ENCODE measurements at regions not wholly inside any gene's neighbourhood (a gene's known extent, or its start where the extent isn't known, plus 50 kb on each side); places are given as distances from the start of the nearest gene placed in this dataset.
"Not testable (repeated sequence)": the region's sequence is repeated elsewhere in the genome, so short reads cannot be mapped to it uniquely, and the experiment has no call there.

DNA sequence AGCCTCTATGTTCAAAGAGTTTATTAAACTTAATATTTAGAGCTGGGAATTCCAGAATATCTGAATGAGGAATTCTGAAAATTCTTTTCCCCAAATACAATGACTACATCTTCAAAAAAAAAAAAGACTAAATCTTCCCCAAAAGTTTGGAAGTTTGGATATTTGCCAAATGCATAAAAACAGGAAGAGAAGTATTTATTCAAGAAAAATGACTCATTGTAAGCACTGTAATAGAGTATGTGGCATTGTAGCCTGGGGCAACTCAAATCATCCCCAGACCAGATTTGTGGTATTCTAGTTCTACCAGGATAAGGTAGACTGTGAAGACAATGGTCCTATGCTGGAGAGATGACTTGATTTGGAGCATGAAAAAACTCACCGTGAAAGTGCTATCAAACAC lies 78.5 kb upstream of the PDHA2 start:
- no peak overlapping the region for H3K4me3 ChIP-seq (ENCODE audit: low read length)
- H3K79me2 ChIP-seq (replicated peaks; ENCODE audit: insufficient read depth, low read length): no peaks in the 10 kb centered on the region
- no peak overlapping the region for H3K9ac ChIP-seq (ENCODE audit: low read length)
- H3K9me3 ChIP-seq (ENCODE audit: low read length): no peaks in the 10 kb centered on the region
- no peaks in the 10 kb centered on the region for H3K9me2 ChIP-seq (ENCODE audit: insufficient read depth, low read length)
- TF ChIP-seq RAD21 (conservative IDR thresholded peaks at IDR 0.05) (no peak), TAF1 (IDR thresholded peaks at IDR 0.05; ENCODE audit: low read depth) (no peak), SMC3 (conservative IDR thresholded peaks at IDR 0.05; ENCODE audit: poor library complexity) (no peak), EP300 (conservative IDR thresholded peaks at IDR 0.05; ENCODE audit: poor library complexity, severe bottlenecking) (no peak)
- TF ChIP-seq, protein P1, sequence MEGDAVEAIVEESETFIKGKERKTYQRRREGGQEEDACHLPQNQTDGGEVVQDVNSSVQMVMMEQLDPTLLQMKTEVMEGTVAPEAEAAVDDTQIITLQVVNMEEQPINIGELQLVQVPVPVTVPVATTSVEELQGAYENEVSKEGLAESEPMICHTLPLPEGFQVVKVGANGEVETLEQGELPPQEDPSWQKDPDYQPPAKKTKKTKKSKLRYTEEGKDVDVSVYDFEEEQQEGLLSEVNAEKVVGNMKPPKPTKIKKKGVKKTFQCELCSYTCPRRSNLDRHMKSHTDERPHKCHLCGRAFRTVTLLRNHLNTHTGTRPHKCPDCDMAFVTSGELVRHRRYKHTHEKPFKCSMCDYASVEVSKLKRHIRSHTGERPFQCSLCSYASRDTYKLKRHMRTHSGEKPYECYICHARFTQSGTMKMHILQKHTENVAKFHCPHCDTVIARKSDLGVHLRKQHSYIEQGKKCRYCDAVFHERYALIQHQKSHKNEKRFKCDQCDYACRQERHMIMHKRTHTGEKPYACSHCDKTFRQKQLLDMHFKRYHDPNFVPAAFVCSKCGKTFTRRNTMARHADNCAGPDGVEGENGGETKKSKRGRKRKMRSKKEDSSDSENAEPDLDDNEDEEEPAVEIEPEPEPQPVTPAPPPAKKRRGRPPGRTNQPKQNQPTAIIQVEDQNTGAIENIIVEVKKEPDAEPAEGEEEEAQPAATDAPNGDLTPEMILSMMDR (IDR thresholded peaks at IDR 0.05; ENCODE audit: poor library complexity, severe bottlenecking): no peak
- no peaks in the 10 kb centered on the region for H3K27me3 ChIP-seq (ENCODE audit: insufficient read depth, low read depth, low read length)
- H2AFZ ChIP-seq (ENCODE audit: low read depth, low read length): no peak overlapping the region
- H3K4me2 ChIP-seq (ENCODE audit: low read length): no peak overlapping the region
- H3K36me3 ChIP-seq (ENCODE audit: insufficient read depth, low read length): no peaks in the 10 kb centered on the region
- H3K27ac ChIP-seq (ENCODE audit: low read length): no peak overlapping the region
- H3F3A ChIP-seq (ENCODE audit: insufficient read depth, low read length, poor library complexity, severe bottlenecking): no peaks in the 10 kb centered on the region
- H4K20me1 ChIP-seq (ENCODE audit: insufficient read depth): no peaks in the 10 kb centered on the region

- not testable (repeated sequence) for H3K4me2 ChIP-seq (ENCODE audit: low read length); H4K20me1 ChIP-seq (ENCODE audit: insufficient read depth); H3K9me3 ChIP-seq (ENCODE audit: low read length); H3K9me2 ChIP-seq (ENCODE audit: insufficient read depth, low read length); H3K27ac ChIP-seq (ENCODE audit: low read length); H3K9ac ChIP-seq (ENCODE audit: low read length); H3K4me3 ChIP-seq (ENCODE audit: low read length); H3K27me3 ChIP-seq (ENCODE audit: insufficient read depth, low read depth, low read length); H3F3A ChIP-seq (ENCODE audit: insufficient read depth, low read length, poor library complexity, severe bottlenecking); H2AFZ ChIP-seq (ENCODE audit: low read depth, low read length); H3K36me3 ChIP-seq (ENCODE audit: insufficient read depth, low read length); H3K79me2 ChIP-seq (replicated peaks; ENCODE audit: insufficient read depth, low read length)
These were observed 79.2 kb upstream of the PDHA2 start for GRCh38 chr4:95760646-95761045.

GRCh38 chr4:95758001-95758400 lies 81.9 kb upstream of the PDHA2 start:
- Histone ChIP-seq H3K27me3 (ENCODE audit: insufficient read depth, low read depth, low read length) (no peaks in the 10 kb centered on the region), H3K9me3 (ENCODE audit: low read length) (no peaks in the 10 kb centered on the region), H3F3A (ENCODE audit: insufficient read depth, low read length, poor library complexity, severe bottlenecking) (no peaks in the 10 kb centered on the region), H3K4me2 (ENCODE audit: low read length) (no peak overlapping the region), H2AFZ (ENCODE audit: low read depth, low read length) (no peak overlapping the region), H3K27ac (ENCODE audit: low read length) (no peak overlapping the region), H3K79me2 (replicated peaks; ENCODE audit: insufficient read depth, low read length) (no peaks in the 10 kb centered on the region), H3K9ac (ENCODE audit: low read length) (no peak overlapping the region), H3K9me2 (ENCODE audit: insufficient read depth, low read length) (no peaks in the 10 kb centered on the region), H4K20me1 (ENCODE audit: insufficient read depth) (no peaks in the 10 kb centered on the region), H3K4me3 (ENCODE audit: low read length) (no peak overlapping the region), H3K36me3 (ENCODE audit: insufficient read depth, low read length) (no peaks in the 10 kb centered on the region)
- TF ChIP-seq SMC3 (conservative IDR thresholded peaks at IDR 0.05; ENCODE audit: poor library complexity) (no peak), EZH2 (IDR thresholded peaks at IDR 0.05; ENCODE audit: borderline replicate concordance, insufficient read depth, low read length, poor library complexity, severe bottlenecking) (no peak), EP300 (conservative IDR thresholded peaks at IDR 0.05; ENCODE audit: poor library complexity, severe bottlenecking) (no peak), POLR2AphosphoS5 (IDR thresholded peaks at IDR 0.05) (no peak), RAD21 (conservative IDR thresholded peaks at IDR 0.05) (no peak), MXI1 (conservative IDR thresholded peaks at IDR 0.05; ENCODE audit: poor library complexity, severe bottlenecking) (no peak), TAF1 (IDR thresholded peaks at IDR 0.05; ENCODE audit: low read depth) (no peak)
- TF ChIP-seq, protein P1 (IDR thresholded peaks at IDR 0.05; ENCODE audit: poor library complexity, severe bottlenecking): no peak
- TF ChIP-seq, protein P2, sequence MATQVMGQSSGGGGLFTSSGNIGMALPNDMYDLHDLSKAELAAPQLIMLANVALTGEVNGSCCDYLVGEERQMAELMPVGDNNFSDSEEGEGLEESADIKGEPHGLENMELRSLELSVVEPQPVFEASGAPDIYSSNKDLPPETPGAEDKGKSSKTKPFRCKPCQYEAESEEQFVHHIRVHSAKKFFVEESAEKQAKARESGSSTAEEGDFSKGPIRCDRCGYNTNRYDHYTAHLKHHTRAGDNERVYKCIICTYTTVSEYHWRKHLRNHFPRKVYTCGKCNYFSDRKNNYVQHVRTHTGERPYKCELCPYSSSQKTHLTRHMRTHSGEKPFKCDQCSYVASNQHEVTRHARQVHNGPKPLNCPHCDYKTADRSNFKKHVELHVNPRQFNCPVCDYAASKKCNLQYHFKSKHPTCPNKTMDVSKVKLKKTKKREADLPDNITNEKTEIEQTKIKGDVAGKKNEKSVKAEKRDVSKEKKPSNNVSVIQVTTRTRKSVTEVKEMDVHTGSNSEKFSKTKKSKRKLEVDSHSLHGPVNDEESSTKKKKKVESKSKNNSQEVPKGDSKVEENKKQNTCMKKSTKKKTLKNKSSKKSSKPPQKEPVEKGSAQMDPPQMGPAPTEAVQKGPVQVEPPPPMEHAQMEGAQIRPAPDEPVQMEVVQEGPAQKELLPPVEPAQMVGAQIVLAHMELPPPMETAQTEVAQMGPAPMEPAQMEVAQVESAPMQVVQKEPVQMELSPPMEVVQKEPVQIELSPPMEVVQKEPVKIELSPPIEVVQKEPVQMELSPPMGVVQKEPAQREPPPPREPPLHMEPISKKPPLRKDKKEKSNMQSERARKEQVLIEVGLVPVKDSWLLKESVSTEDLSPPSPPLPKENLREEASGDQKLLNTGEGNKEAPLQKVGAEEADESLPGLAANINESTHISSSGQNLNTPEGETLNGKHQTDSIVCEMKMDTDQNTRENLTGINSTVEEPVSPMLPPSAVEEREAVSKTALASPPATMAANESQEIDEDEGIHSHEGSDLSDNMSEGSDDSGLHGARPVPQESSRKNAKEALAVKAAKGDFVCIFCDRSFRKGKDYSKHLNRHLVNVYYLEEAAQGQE (IDR thresholded peaks at IDR 0.05; ENCODE audit: borderline replicate concordance): no peak

All from neural cell (in vitro differentiated cells).